OCI-LY1 (cell line): ENCODE measurements at regions not wholly inside any gene's neighbourhood (a gene's known extent, or its start where the extent isn't known, plus 50 kb on each side); places are given as distances from the start of the nearest gene placed in this dataset.

Experiments
- H2AFZ ChIP-seq: fragments of 200-600 bp; sonication (generic), shearing (Covaris generic); 2 replicates; pipeline ENCODE4 v1.6.0; 2014; ENCODE audit warnings: antibody characterized with exemption, mild to moderate bottlenecking, low read length
- H3F3A ChIP-seq: fragments of 200-600 bp; sonication (generic), shearing (Covaris generic); 2 replicates; pipeline ENCODE4 v1.6.0; 2014; ENCODE audit warnings: mild to moderate bottlenecking, antibody characterized with exemption, low read length, moderate library complexity; ENCODE audit not compliant: insufficient read depth
- H3K27ac ChIP-seq: fragments of 200-600 bp; sonication (generic); 2 replicates; pipeline ENCODE4 v1.5.1; 2014; ENCODE audit warnings: low read length, mixed run types, mild to moderate bottlenecking, low read depth; ENCODE audit not compliant: poor library complexity, severe bottlenecking
- H3K27me3 ChIP-seq: fragments of 200-600 bp; sonication (generic); 2 replicates; pipeline ENCODE4 v1.6.0; 2014; ENCODE audit warnings: antibody characterized with exemption, mild to moderate bottlenecking, low read length, moderate library complexity; ENCODE audit not compliant: insufficient read depth
- H3K36me3 ChIP-seq: fragments of 200-600 bp; sonication (generic); 2 replicates; pipeline ENCODE4 v1.6.1; 2014; ENCODE audit warnings: mild to moderate bottlenecking, antibody characterized with exemption, low read length, moderate library complexity, mixed read lengths; ENCODE audit not compliant: insufficient read depth
- H3K4me1 ChIP-seq: fragments of 200-600 bp; sonication (generic); 2 replicates; pipeline ENCODE4 v1.5.1; 2014; ENCODE audit warnings: mild to moderate bottlenecking, low read length, moderate library complexity; ENCODE audit not compliant: insufficient read depth, severe bottlenecking
- H3K4me2 ChIP-seq: fragments of 200-600 bp; sonication (generic), shearing (Covaris generic); 2 replicates; pipeline ENCODE4 v1.6.1; 2014; ENCODE audit warnings: low read length
- H3K4me3 ChIP-seq: fragments of 200-600 bp; sonication (generic); 2 replicates; pipeline ENCODE4 v1.5.1; 2014; ENCODE audit warnings: low read length, low read depth, mild to moderate bottlenecking, mixed read lengths; ENCODE audit not compliant: poor library complexity, severe bottlenecking
- H3K79me2 ChIP-seq: fragments of 200-600 bp; shearing (Covaris generic); 2 replicates; pipeline ENCODE4 v1.6.1; 2016; ENCODE audit warnings: mixed run types, low read length, mixed read lengths; ENCODE audit not compliant: insufficient read depth
- H3K9ac ChIP-seq: fragments of 200-600 bp; sonication (generic), shearing (Covaris generic); 2 replicates; pipeline ENCODE4 v1.6.1; 2014; ENCODE audit warnings: mild to moderate bottlenecking, low read length, mixed read lengths
- H3K9me2 ChIP-seq: fragments of 200-600 bp; sonication (generic), shearing (Covaris generic); 2 replicates; pipeline ENCODE4 v1.6.1; 2014; ENCODE audit warnings: low read depth, mild to moderate bottlenecking, low read length, mixed read lengths
- H3K9me3 ChIP-seq: fragments of 200-600 bp; shearing (Covaris generic); 2 replicates; pipeline ENCODE4 v1.6.1; 2014; ENCODE audit warnings: low read length, mixed read lengths
- H4K20me1 ChIP-seq: fragments of 200-600 bp; sonication (generic), shearing (Covaris generic); 2 replicates; pipeline ENCODE4 v1.6.0; 2016; ENCODE audit warnings: mild to moderate bottlenecking, low read length; ENCODE audit not compliant: insufficient read depth
- EZH2 ChIP-seq: fragments of 200-600 bp; sonication (generic), shearing (Covaris generic); IDR thresholded peaks from 2 replicates; pipeline ENCODE4 v1.8.0; 2017; ENCODE audit warnings: borderline replicate concordance, mixed run types, mild to moderate bottlenecking, antibody characterized with exemption, low read length, moderate library complexity, mixed read lengths
- TF ChIP-seq, protein P1 (sequence below): fragments of 200-600 bp; sonication (generic), shearing (Covaris generic); IDR thresholded peaks from 2 replicates; pipeline ENCODE4 v1.5.1; 2017; ENCODE audit warnings: mild to moderate bottlenecking, antibody characterized with exemption, low read length, moderate library complexity, mixed read lengths

DNA sequence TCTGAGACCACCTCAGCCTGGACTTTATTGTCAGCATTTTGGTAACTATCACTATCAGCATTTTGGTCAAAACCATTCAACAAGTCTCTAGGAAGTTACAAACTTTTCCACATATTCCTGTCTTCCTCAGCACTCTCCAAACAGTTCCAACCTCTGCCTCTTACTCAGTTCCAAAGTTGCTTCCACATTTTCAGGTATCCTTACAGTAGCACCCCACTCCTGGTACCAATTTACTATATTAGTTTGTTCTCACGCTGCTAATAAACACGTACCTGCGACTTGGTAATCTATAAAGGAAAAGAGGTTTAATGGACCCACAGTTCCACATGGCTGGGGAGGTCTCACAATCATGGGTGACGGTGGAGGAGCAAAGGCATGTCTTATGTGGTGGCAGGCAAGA lies 551.3 kb downstream of the DMRTA1 start:
- no peak for TF ChIP-seq EZH2
- TF ChIP-seq, protein P1, sequence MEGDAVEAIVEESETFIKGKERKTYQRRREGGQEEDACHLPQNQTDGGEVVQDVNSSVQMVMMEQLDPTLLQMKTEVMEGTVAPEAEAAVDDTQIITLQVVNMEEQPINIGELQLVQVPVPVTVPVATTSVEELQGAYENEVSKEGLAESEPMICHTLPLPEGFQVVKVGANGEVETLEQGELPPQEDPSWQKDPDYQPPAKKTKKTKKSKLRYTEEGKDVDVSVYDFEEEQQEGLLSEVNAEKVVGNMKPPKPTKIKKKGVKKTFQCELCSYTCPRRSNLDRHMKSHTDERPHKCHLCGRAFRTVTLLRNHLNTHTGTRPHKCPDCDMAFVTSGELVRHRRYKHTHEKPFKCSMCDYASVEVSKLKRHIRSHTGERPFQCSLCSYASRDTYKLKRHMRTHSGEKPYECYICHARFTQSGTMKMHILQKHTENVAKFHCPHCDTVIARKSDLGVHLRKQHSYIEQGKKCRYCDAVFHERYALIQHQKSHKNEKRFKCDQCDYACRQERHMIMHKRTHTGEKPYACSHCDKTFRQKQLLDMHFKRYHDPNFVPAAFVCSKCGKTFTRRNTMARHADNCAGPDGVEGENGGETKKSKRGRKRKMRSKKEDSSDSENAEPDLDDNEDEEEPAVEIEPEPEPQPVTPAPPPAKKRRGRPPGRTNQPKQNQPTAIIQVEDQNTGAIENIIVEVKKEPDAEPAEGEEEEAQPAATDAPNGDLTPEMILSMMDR: no peak
- H2AFZ ChIP-seq: no peak overlapping the region
- H3K9me2 ChIP-seq: no peaks in the 10 kb centered on the region

DNA sequence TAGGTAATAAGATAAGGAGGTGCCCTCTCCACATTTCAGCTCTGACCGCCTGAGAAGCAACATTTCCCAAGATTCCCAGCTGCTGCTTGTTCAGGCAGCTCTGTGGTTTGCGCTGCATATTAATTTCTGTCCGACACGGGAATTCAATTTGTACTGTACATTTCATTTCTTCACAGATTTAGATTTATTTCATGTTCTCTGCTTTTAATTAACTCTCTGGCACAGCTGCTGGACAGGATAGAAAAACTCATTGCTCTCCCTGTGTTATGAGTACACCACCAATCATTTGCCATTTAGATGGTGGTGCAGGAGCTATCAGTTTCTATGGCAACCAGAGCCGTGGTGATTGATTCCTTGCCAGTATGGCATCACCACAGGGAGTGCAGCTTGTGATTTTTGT lies 558.5 kb downstream of the DMRTA1 start:
- Histone ChIP-seq H3K79me2 (no peaks in the 10 kb centered on the region), H3K4me1 (no peaks in the 10 kb centered on the region), H3K4me3 (no peak overlapping the region), H3F3A (no peaks in the 10 kb centered on the region), H3K9ac (no peak overlapping the region), H3K27me3 (no peaks in the 10 kb centered on the region), H3K9me2 (no peaks in the 10 kb centered on the region), H3K4me2 (no peak overlapping the region), H3K27ac (no peak overlapping the region), H4K20me1 (no peaks in the 10 kb centered on the region), H3K36me3 (no peaks in the 10 kb centered on the region), H3K9me3 (no peaks in the 10 kb centered on the region), H2AFZ (no peak overlapping the region)
- TF ChIP-seq EZH2: no peak
- TF ChIP-seq, protein P1: no peak

More for the DNA sequence above, 551.3 kb downstream of the DMRTA1 start:
- H3K4me1 ChIP-seq: no peaks in the 10 kb centered on the region
- no peak overlapping the region for H3K4me2 ChIP-seq
- no peak overlapping the region for H3K9ac ChIP-seq
- H3K36me3 ChIP-seq: no peaks in the 10 kb centered on the region
- peaks cover 3% of the 10 kb centered on the region; the same call in 1 of the 2 replicates for H3K9me3 ChIP-seq
- no peaks in the 10 kb centered on the region for H3K27me3 ChIP-seq
- no peaks in the 10 kb centered on the region for H4K20me1 ChIP-seq
- H3K4me3 ChIP-seq: no peak overlapping the region
- no peak overlapping the region for H3K27ac ChIP-seq
- H3F3A ChIP-seq: no peaks in the 10 kb centered on the region
- no peaks in the 10 kb centered on the region for H3K79me2 ChIP-seq

DNA sequence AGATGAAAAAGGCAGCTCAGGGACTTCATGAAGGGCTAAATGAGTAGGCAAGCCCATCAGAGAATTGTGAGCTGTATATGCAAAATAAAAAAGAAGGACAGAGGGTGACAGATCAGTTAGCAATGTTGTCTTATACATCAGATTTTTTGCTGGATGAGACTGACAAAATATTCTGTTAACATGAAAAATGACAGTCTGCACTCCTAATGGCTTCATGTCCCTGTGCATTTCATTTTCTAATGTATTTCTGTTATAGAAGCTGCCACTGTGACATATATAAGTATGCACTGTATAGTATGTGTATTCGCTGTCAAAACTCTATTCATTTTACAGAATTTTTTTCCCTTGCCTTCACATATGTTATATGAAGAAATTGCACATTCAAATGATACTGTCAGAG lies 559.5 kb downstream of the DMRTA1 start:
- Histone ChIP-seq H4K20me1 (no peaks in the 10 kb centered on the region), H3K9me2 (no peaks in the 10 kb centered on the region), H3F3A (no peaks in the 10 kb centered on the region), H3K4me1 (no peaks in the 10 kb centered on the region), H3K27ac (no peak overlapping the region), H3K27me3 (no peaks in the 10 kb centered on the region), H3K36me3 (no peaks in the 10 kb centered on the region), H2AFZ (no peak overlapping the region), H3K79me2 (no peaks in the 10 kb centered on the region), H3K9me3 (no peaks in the 10 kb centered on the region), H3K9ac (no peak overlapping the region), H3K4me2 (no peak overlapping the region), H3K4me3 (no peak overlapping the region)
- TF ChIP-seq, protein P1: no peak
